ENCODE measurements at regions not wholly inside any gene's neighbourhood (a gene's known extent, or its start where the extent isn't known, plus 50 kb on each side); places are given as distances from the start of the nearest gene placed in this dataset.
"Not testable (repeated sequence)": the region's sequence is repeated elsewhere in the genome, so short reads cannot be mapped to it uniquely, and the experiment has no call there.

GRCh38 chr5:163789870-163790269, 284.5 kb downstream of the MAT2B start:
- no peak for DNase-seq (ENCODE audit: low read depth)

GRCh38 chr5:163790497-163790896, 285.1 kb downstream of the MAT2B start:
- DNase-seq (ENCODE audit: low read depth) = no peak

GRCh38 chr5:163794993-163795392, 289.6 kb downstream of the MAT2B start:
- no peak for DNase-seq (ENCODE audit: low read depth)

- no peak for DNase-seq (ENCODE audit: low read depth)
Measured at GRCh38 chr5:163807781-163808180, 302.4 kb downstream of the MAT2B start.

- DNase-seq (ENCODE audit: low read depth) = no peak
Measured at GRCh38 chr5:163809473-163809872, 304.1 kb downstream of the MAT2B start.

GRCh38 chr5:163813900-163814299, 308.5 kb downstream of the MAT2B start:
- DNase-seq (ENCODE audit: low read depth) = no peak

GRCh38 chr5:163815240-163815791, 309.9 kb downstream of the MAT2B start:
- no peak for DNase-seq (ENCODE audit: low read depth)

- DNase-seq (ENCODE audit: low read depth) = no peak
Measured at GRCh38 chr5:163821142-163821541, 315.7 kb downstream of the MAT2B start.

GRCh38 chr5:163822548-163822947, 317.1 kb downstream of the MAT2B start:
- no peak for DNase-seq (ENCODE audit: low read depth)

GRCh38 chr5:163825661-163826060, 320.2 kb downstream of the MAT2B start:
- DNase-seq (ENCODE audit: low read depth) = no peak

GRCh38 chr5:163826201-163826600, 320.8 kb downstream of the MAT2B start:
- no peak for DNase-seq (ENCODE audit: low read depth)

GRCh38 chr5:163832155-163832554, 326.7 kb downstream of the MAT2B start:
- DNase-seq (ENCODE audit: low read depth) = no peak

- DNase-seq (ENCODE audit: low read depth) = no peak
Measured at GRCh38 chr5:163838738-163839137, 333.3 kb downstream of the MAT2B start.

GRCh38 chr5:163846512-163846911, 341.1 kb downstream of the MAT2B start:
- DNase-seq (ENCODE audit: low read depth) = no peak

GRCh38 chr5:163855754-163856153, 350.3 kb downstream of the MAT2B start:
- DNase-seq (ENCODE audit: low read depth) = no peak

GRCh38 chr5:163861670-163862069, 356.3 kb downstream of the MAT2B start:
- no peak for DNase-seq (ENCODE audit: low read depth)

GRCh38 chr5:163867324-163867723, 361.9 kb downstream of the MAT2B start:
- DNase-seq (ENCODE audit: low read depth) = no peak

- DNase-seq (ENCODE audit: low read depth) = no peak
Measured at GRCh38 chr5:163867738-163868137, 362.3 kb downstream of the MAT2B start.

- DNase-seq (ENCODE audit: low read depth) = no peak
Measured at GRCh38 chr5:163869581-163869980, 364.2 kb downstream of the MAT2B start.

GRCh38 chr5:163870441-163870840, 365.0 kb downstream of the MAT2B start:
- no peak for DNase-seq (ENCODE audit: low read depth)

GRCh38 chr5:163874431-163874830, 369.0 kb downstream of the MAT2B start:
- no peak for DNase-seq (ENCODE audit: low read depth)

GRCh38 chr5:163874912-163875311, 369.5 kb downstream of the MAT2B start:
- DNase-seq (ENCODE audit: low read depth) = not testable (repeated sequence)

GRCh38 chr5:163877865-163878264, 372.4 kb downstream of the MAT2B start:
- DNase-seq (ENCODE audit: low read depth) = no peak

- DNase-seq (ENCODE audit: low read depth) = no peak
Measured at GRCh38 chr5:163878490-163878889, 373.1 kb downstream of the MAT2B start.

- no peak for DNase-seq (ENCODE audit: low read depth)
Measured at GRCh38 chr5:163880302-163880701, 374.9 kb downstream of the MAT2B start.
